Activated CD8-positive, alpha-beta T cell treated with anti-CD3 and anti-CD28 coated beads for 36 hours (primary cell): ENCODE measurements at regions not wholly inside any gene's neighbourhood (a gene's known extent, or its start where the extent isn't known, plus 50 kb on each side); places are given as distances from the start of the nearest gene placed in this dataset.

Experiments used
- ATAC-seq: fragments of 200-7000 bp; cut with Tn5 transposase; one replicate; pipeline ENCODE4 v1.10.0; 2021; ENCODE audit warnings: mild to moderate bottlenecking, moderate library complexity
- CTCF ChIA-PET: fragments of 350-600 bp; sonication (Branson Sonifier 250); formaldehyde crosslinking; loops from one replicate; lab custom pipeline; 2021; ENCODE audit warnings: antibody characterized with exemption; lab: Charles Lee
- POLR2A ChIA-PET: fragments of 350-600 bp; sonication (Branson Sonifier 250); formaldehyde crosslinking; loops from one replicate; lab custom pipeline; 2021; ENCODE audit warnings: antibody characterized with exemption; lab: Charles Lee
- DNase-seq: peaks from one replicate; pipeline ENCODE4 v3.0.0-alpha.2; 2020
- H3K27ac Mint-ChIP-seq: one replicate; pipeline ENCODE4 v1.8.0; 2021; ENCODE audit warnings: mild to moderate bottlenecking, mixed read lengths
- H3K27me3 Mint-ChIP-seq: one replicate; pipeline ENCODE4 v1.8.0; 2021; ENCODE audit warnings: mixed read lengths
- H3K36me3 Mint-ChIP-seq: one replicate; pipeline ENCODE4 v1.8.0; 2021; ENCODE audit warnings: low read depth, mixed read lengths
- H3K4me1 Mint-ChIP-seq: one replicate; pipeline ENCODE4 v1.8.0; 2021; ENCODE audit warnings: low read depth, mixed read lengths
- H3K4me3 Mint-ChIP-seq: one replicate; pipeline ENCODE4 v1.8.0; 2021; ENCODE audit warnings: mild to moderate bottlenecking, moderate library complexity, mixed read lengths
- H3K9me3 Mint-ChIP-seq: one replicate; pipeline ENCODE4 v1.8.0; 2021; ENCODE audit warnings: mixed read lengths
- intact Hi-C: fragments of 100-400 bp; cut with micrococcal nuclease; formaldehyde crosslinking; loops from one replicate; pipeline ENCODE4 v1.10.0; 2022
- TF ChIP-seq, protein P1 (sequence below): fragments of 200-600 bp; IDR thresholded peaks from one replicate; pipeline ENCODE4 v1.8.0; 2022; ENCODE audit warnings: antibody characterized with exemption, mild to moderate bottlenecking

DNA sequence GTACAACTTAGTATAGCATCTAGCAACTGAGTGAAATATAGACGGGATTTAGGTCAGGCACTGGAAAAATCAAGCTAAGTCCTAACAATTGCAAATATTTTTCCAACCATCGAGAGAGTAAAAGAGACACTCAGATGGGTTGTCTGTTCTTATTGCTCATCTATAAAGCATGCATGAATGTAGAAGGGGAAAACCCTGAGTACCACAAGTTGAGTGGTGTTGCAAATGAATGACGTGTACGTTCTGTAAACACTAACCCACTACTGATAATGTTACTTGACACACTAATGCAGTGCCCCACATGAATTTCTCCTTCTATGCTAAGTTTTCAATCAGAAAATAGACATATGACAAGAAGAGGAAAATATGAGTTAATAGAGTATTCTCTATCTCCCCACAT, 211.2 kb downstream of the COX18 start:
- ChIA-PET POLR2A (no interaction called here), CTCF (no interaction called here)
- Mint-ChIP-seq H3K4me3 (no peak overlapping the region), H3K27me3 (peaks cover 3% of the 10 kb centered on the region), H3K27ac (no peak overlapping the region), H3K4me1 (no peaks in the 10 kb centered on the region), H3K36me3 (no peaks in the 10 kb centered on the region), H3K9me3 (no peaks in the 10 kb centered on the region)
- intact Hi-C loops = no loop called here
- DNase-seq (no peak), ATAC-seq (no peak)
- TF ChIP-seq, protein P1, sequence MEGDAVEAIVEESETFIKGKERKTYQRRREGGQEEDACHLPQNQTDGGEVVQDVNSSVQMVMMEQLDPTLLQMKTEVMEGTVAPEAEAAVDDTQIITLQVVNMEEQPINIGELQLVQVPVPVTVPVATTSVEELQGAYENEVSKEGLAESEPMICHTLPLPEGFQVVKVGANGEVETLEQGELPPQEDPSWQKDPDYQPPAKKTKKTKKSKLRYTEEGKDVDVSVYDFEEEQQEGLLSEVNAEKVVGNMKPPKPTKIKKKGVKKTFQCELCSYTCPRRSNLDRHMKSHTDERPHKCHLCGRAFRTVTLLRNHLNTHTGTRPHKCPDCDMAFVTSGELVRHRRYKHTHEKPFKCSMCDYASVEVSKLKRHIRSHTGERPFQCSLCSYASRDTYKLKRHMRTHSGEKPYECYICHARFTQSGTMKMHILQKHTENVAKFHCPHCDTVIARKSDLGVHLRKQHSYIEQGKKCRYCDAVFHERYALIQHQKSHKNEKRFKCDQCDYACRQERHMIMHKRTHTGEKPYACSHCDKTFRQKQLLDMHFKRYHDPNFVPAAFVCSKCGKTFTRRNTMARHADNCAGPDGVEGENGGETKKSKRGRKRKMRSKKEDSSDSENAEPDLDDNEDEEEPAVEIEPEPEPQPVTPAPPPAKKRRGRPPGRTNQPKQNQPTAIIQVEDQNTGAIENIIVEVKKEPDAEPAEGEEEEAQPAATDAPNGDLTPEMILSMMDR = no peak

DNA sequence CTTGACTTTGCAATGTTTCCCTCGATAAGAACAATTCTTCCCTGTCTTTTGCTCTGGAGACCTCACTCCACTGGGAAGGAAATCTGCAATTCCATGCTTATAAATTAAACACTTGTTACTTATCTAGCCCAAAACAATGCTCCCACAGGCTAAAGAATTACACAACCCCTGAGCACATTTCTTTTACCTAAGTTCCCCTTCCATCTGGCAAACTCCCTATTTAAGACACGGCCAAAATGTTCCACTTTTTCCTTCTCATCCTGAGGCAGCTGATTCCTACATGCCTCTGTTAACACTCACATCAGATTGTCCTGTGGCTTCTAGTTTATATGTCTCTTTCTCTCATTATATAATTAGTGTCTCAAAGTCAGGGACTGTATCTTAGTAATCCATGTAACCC, 211.7 kb downstream of the COX18 start:
- Mint-ChIP-seq H3K36me3 (no peaks in the 10 kb centered on the region), H3K27me3 (peaks cover 3% of the 10 kb centered on the region), H3K4me3 (no peak overlapping the region), H3K4me1 (no peaks in the 10 kb centered on the region), H3K27ac (no peak overlapping the region), H3K9me3 (no peaks in the 10 kb centered on the region)
- ATAC-seq (no peak), DNase-seq (no peak)
- CTCF ChIA-PET = no interaction called here
- TF ChIP-seq, protein P1 = no peak
- POLR2A ChIA-PET = no interaction called here
- intact Hi-C loops = no loop called here

DNA sequence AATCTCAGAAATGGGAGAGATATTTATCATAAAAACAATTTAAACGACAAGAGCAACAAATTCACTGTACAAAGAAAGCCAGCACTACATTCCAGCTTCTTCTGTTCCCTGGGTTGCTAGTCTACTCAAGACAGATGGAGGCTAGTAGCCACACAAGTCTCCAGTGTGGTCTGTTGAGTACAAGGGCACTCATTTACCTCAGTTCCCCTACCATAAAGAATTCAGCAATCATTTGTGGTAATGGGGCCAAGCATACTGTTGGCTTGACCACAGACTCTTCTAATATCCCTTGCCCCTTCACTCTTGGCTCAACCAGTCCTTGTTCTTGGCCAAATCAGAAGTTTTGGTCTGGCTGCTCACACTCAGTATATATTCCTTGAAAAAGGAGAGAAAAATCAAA, 212.3 kb downstream of the COX18 start:
- H3K4me1 Mint-ChIP-seq = no peaks in the 10 kb centered on the region
- no peak overlapping the region for H3K27ac Mint-ChIP-seq

DNA sequence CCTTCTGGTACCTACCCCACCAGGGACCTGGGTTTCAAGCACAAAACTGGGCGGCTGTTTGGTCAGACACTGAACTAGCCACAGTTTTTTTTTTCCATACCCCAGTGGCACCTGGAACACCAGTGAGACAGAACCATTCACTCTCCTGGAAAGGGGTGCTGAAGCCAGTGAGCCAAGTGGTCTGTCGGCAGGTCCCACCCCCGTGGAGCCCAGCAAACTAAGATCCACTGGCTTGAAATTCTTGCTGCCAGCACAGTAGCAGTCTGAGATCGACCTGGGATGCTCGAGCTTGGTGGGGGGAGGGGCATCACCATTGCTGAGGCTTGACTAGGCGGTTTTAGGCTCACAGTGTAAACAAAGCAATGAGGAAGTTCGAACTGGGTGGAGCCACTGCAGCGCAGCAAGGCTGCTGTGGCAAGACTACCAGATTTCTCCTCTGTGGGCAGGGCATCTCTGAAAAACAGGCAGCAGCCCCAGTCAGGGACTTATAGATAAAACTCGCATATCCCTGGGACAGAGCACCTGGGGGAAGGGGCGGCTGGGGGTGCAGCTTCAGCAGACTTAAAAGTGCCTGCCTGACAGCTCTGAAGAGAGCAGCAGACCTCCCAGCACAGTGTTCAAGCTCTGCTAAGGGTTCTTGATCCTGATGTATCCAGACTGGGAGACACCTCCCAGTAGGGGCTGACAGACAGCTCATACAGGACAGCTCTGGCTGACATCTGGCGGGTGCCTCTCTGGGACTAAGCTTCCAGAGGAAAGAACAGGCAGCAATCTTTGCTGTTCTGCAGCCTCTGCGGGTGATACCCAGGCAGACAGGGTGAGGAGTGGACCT, 223.0 kb downstream of the COX18 start:
- TF ChIP-seq, protein P1 = no peak
- no peak overlapping the region for H3K27ac Mint-ChIP-seq
- no peaks in the 10 kb centered on the region for H3K4me1 Mint-ChIP-seq
- no peak for DNase-seq
- no peak for ATAC-seq
- intact Hi-C loops = no loop called here
- CTCF ChIA-PET = no interaction called here
- no peak overlapping the region for H3K4me3 Mint-ChIP-seq
- no peaks in the 10 kb centered on the region for H3K36me3 Mint-ChIP-seq
- peaks cover 3% of the 10 kb centered on the region for H3K27me3 Mint-ChIP-seq
- no peaks in the 10 kb centered on the region for H3K9me3 Mint-ChIP-seq
- POLR2A ChIA-PET = no interaction called here

More for the DNA sequence above, 212.3 kb downstream of the COX18 start:
- intact Hi-C loops = no loop called here
- TF ChIP-seq, protein P1 = no peak
- ATAC-seq (no peak), DNase-seq (no peak)
- Mint-ChIP-seq H3K27me3 (peaks cover 3% of the 10 kb centered on the region), H3K9me3 (no peaks in the 10 kb centered on the region), H3K4me3 (no peak overlapping the region), H3K36me3 (no peaks in the 10 kb centered on the region)
- ChIA-PET POLR2A (no interaction called here), CTCF (no interaction called here)

DNA sequence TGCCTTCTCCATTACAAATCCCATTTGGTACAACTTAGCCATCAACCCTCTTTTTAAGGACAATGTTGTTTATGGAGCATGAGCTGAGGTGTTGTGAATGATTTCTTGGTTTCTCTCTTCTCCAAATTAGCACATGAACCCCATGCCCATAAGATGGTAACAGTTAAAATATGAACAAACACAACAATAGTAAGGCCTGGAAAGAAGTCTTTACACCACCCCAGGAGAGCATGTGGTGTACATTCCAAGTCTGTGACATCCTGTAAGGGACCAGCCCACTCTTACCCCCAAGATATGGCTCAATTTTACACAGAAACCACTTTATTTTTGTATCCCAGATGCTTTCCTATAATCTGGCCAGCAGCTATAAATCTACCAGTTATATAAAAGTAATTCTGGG, 226.1 kb downstream of the COX18 start:
- Mint-ChIP-seq H3K36me3 (no peaks in the 10 kb centered on the region), H3K27ac (no peak overlapping the region), H3K9me3 (no peaks in the 10 kb centered on the region), H3K4me3 (no peak overlapping the region), H3K4me1 (no peaks in the 10 kb centered on the region), H3K27me3 (peaks cover 3% of the 10 kb centered on the region)
- ChIA-PET POLR2A (no interaction called here), CTCF (no interaction called here)
- ATAC-seq (no peak), DNase-seq (no peak)
- TF ChIP-seq, protein P1 = no peak
- intact Hi-C loops = no loop called here
